ENCODE measurements at regions not wholly inside any gene's neighbourhood (a gene's known extent, or its start where the extent isn't known, plus 50 kb on each side); places are given as distances from the start of the nearest gene placed in this dataset.

DNA sequence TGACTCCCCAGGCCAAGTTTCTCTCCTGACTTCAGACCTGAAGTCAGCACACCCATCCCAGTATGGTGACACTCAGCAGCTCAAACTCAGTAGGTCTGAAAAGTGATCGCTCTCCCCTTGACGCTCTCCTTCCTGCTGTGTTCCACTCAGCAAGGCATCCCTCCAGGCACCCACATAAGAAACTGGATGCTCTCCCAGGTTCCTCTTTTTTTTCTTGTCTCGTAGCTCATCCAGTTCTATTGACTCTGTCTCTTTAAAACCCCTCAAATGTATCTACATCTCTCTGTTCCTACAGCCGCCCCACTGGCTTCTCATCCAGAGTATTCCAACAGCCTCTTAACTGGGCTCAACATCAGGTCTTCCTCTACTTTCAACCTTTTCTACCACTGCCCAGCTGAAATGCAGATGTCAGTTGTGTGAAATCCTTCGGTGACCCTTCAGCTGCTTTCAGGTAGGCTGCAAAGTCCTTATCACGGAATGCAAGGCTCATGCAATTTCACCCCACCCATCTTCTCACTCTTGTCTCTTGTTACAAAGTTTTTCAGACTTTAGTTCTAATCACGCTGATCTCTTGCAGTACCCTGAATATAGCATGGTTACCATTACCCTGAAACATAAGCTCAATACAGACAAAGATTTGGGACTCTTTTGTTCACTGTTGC, 286.2 kb upstream of the POU3F1 start:
- DNase-seq (ENCODE audit: low read depth), result no peak

DNA sequence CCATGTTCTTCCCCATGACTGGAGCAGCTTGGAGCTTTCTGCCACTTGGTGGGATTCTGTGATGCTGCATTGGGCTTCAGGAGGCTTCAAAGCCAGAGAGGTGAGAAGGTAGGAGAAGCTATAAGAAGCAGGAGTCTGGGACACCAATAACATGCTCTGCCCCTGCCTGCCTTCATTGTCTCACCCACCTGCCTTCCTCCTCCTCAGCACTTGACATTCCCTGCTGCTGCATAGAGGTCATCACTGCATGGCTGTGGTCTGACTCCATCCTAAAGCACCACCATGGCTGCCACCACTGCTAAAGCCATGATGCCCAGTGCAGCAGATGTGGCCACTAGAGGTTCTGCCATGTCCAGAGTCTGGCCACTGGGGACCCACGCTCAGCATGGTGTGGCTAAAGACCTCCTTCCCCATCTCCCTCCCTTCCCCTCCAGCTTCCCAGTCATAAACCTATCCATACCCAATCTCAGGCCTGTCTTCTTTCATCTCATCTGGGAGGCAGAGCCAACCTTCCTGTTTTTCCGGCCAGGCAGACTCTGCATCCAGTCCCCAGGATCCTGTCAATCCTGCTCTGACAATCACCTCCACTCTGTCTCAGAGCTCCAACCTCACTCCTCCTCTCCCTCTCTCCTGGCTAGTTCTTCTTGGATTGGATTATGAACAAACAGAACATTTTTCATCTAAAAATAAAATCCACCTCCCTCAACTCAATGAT, 285.1 kb upstream of the POU3F1 start:
- DNase-seq (ENCODE audit: low read depth), result no peak

DNA sequence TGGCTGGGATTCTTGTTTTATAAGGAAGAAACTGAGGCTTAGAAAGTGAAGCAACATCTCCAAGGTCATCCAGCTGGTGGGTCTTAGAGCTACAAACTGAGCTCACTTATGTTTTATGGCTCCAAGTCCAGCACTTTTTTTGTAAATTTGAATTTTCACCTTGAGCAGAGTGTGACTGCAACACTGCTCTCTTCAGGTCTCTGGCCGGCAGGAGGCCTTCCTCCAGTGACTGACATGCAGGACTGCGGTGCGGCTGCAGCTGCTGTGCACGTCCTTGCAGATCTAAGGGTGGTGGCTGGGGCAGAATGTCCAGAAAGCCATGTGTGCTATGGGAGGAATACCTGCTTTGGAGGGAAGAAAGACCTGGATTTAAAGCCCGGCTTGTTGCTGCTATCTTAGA, 284.2 kb upstream of the POU3F1 start:
- DNase-seq (ENCODE audit: low read depth), result no peak

DNA sequence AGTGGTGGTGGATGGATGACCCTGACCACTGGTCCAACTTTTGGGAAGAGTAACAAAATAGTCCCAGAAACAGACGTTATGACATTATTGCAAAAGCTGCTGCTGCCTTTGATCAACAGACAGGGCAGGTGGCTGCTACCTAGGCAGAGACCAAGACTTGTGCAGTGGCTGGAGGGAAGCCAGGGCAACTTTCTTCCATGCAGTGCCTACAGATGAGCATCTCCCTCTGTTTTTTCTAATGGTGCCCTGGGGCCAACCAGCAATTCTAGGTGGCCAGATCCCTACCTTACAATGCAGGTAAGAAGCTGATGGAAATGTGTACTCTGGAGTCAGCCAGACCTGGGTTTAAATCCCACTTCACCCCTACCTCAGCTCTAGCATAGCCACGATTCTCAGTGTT, 283.1 kb upstream of the POU3F1 start:
- no peak for DNase-seq (ENCODE audit: low read depth)

DNA sequence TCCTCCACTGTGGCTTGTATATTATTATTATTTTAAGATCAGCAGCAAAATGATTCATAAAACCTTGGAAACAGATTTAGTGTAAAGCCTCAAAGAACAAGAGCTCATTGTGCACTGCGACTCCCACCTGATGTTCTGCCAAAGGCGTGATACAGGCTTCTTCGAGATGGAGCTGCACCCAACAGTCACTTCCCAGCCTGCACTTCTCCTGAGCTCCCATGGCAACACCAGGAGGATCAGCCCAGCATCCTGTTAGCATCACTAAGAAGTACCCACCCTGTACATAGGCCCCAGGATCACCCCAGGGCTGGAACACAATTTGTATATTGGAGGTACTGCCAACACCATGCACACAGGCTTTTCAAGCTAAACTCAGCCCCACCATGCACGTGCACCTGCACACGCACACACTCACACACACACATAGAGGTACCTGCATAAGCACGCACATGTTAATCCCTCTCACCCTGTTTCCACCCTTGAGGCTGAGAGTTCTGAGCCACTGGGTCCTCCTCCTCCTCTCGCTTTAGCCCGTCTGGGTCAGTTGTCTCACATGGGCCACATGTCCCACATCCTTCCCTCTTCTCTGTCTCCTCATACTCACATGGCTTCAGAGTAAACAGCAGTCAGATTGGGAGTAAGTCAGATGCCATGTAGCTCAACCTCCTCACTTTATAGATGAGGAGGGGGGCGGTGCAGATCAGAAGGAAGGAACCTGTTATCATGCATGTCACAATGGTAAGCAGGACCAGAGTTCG, 281.9 kb upstream of the POU3F1 start:
- no peak for DNase-seq (ENCODE audit: low read depth)

DNA sequence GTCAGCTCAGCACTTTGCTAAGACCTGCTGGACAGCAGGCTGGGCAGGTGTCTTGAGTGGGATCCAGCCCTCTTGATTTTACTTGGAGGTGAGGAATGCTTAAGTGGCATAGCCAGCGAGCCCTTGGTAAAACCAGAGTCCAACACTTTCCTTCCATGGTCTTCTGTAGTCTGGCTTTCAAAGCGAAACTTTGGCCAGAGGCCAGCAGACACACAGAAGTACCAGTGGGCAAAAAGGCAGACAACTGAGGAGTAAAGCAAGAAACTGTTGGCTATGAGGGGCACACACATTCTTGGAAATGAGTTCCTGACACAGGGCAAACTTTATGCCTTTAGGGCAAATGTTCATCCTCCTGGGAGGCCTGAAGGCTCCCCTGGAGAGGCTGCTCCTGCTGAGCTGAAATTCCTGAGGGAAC, 281.0 kb upstream of the POU3F1 start:
- no peak for DNase-seq (ENCODE audit: low read depth)

DNA sequence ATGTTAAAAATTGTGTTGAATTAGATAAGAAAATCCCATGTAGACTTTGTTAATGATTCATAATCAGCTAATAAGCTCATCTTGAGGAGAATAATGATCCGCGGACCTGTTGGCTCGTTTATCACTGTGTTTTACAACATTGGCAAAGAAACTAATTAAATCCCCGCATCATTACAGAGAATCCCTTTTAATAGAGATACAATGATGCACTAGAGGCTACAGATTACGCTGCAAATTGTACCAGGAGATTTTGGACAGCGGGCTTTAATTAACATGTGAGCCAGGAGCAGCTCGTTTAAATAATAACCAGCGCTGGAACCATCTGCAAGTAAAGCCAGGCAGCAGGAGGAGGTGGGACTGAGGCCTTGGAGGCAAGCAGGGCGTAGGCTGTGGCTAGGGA, 280.3 kb upstream of the POU3F1 start:
- DNase-seq (ENCODE audit: low read depth), result no peak

DNA sequence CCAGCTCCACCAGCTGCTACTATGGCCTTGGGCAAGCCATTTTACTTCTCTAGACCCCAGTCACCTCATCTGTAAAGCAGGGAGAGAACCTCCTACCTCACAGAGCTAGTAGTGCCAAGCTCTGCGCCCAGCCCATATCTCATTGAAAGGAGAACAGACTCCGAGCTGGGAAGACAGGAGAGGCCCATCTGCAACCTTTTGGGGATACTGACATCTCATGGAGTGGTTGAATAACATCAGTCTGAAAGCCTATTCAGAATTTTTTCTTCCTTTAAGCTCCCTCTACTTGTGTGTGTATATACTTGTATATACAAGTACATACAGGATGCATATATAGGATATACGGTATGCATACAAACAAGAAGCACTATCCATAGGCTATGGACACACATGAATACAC, 279.5 kb upstream of the POU3F1 start:
- no peak for DNase-seq (ENCODE audit: low read depth)

DNA sequence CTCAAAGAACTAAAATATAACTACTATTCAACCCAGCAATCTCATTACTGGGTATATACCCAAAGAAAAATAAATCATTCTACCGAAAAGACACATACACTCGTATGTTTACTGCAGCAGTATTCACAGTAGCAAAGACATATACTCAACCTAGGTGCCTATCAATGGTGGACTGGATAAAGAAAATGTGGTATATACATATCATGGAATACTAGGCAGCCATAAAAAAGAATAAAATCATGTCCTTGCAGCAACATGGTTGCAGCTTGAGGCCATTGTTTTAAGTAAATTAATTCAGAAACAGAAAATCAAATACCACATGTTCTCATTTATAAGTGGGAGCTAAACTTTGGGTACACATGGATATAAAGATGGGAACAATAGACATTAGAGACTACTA, 266.2 kb upstream of the POU3F1 start:
- no peak for DNase-seq (ENCODE audit: low read depth)

DNA sequence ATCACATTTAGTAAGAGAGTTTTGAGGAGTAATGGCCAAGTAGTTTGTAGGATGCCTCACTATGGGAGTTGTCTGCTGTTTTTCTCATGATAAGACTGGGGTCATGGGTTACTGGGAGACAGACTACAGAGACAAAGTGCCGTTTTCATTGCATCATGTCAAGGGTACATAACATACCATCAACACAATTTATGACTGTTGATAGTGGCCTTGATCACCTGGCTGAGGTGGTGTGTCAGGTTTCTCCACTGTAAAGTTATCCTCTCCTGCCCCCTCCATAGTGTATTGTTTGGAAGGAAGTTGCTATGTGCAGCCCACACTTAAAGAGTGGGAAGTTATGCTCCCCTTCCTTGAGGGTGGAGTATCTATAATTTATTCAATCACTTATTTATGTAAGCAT, 263.5 kb upstream of the POU3F1 start:
- DNase-seq (ENCODE audit: low read depth), result no peak

DNA sequence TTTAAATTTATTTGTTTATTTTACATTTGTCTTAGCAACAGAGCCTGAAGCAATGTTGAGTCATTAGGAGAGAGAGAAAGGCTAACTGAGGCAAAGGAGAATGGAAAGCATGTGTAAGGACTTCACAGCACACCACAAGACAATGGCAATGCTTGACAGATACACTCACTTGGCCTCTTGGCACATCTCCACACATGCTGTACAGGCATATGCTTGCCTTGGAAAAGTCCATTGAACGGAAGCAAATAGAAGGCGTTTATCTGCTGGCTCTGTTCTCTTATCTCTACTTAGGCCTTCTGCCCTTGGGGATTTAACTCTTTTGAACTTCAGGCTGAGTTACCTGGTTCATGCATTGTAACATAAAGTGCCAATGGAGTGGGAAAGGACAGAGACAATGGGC, 262.2 kb upstream of the POU3F1 start:
- peak; percentile 79 for DNase-seq (ENCODE audit: low read depth)

DNA sequence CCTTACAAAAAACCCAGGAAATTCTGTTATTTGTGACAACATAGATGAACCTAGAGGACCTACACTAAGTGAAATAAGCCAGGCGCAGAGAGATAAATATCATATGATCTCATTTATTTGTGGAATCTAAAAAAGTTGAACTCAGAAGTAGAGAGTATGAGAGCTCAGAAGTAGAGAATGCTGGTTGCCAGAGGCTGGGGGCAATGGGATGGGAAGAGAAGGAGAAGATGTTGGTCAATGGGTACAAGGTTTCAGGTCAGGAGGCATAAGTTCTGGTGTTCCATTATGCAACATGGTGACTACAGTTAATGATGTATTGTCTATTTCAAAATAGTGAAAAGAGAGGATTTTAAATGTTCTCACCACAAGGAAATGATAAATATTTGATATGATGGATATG, 259.1 kb upstream of the POU3F1 start:
- DNase-seq (ENCODE audit: low read depth), result no peak

DNA sequence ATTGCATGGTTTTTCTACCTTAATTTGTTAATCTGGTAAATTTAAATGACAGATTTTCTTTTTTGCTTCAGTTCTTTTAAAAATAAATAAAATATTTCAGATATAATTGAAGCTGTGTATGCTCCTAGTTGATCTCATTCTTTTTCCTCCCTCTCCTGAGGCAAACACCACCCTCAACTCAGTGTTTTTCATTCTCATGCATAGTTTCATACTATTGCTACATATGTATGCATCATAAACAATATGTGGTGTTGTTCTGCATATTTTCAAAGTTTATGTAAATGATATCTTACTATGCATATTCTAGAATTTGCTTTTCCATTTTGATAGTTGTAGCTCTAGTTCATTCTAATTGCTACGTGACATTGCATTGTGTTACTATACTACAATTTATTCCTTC, 257.2 kb upstream of the POU3F1 start:
- DNase-seq (ENCODE audit: low read depth), result no peak

DNA sequence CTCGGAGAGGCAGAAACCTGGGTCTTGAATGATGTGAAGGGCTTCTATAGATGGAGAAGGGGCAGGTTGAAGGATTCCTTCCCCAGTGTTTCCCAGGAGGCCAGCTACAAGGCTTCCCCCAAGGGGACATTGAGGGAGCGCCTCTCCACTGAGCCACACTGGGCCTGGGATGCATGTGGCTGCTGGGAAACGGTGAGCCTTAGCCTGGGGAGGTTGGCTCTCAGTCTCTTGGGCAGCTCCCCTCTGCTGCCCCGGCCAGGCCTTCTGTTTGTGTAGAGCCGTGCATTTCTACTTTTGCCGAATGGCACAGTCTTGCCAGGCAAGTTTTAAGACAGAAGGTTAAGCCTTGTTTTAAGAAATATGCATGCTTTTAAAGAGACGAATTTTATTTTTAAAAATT, 254.4 kb upstream of the POU3F1 start:
- no peak for DNase-seq (ENCODE audit: low read depth)

DNA sequence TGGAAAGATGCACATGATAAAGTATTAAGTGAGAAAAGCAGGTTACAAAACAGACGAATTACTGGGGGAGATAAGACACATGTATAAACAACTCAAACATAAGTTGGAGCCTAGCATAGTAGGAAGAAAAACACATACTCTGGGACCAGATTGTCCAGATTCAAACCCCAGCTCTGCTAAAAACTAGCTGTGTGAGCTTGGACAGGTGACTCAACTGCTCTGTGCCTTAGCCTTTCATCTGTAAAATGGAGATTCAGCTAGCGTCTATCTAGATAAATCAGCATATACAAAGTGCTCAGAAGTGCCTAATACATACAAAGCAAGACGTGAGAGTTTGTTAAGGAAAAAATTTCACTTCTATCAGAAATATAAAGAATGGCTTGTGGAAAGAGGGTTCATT, 254.0 kb upstream of the POU3F1 start:
- no peak for DNase-seq (ENCODE audit: low read depth)

DNA sequence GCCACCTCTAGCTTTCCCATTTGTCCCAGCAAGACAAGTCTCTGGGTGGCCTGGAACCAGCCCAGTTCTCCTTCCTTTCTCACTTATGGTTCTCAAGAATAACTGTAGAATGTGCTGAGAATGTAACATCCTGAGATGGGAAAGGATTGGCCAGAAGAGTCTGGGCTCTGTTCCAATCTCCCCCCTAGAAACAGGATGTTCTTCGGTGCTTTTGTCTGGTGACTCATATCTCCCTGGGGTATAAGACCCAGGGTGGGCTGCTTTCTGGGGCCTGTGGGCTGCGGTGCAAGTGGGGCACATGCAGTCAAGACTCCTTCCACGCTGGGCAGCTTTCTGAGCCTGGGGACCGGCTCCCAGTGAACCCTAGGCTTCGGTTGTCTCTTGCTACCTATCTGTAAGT, 251.2 kb upstream of the POU3F1 start:
- peak; percentile 20 for DNase-seq (ENCODE audit: low read depth)

DNA sequence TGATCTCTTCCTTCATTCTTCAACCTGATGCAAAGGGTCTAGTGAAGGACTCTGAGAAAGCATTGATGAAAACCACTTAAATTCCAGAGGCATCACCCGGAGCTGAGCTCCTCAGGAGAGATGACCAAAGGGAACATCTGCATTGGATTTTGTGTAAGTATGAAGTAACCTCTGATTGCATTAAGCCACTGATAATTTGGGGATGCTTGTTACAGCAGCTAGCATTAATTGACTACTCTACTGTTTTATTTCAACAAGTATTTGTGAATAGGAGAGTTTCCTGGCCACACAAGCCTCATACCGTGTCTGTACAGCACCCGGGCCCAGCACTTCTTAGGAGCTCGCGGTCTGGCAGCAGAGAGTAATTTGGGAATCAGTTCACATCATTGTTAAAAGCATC, 250.7 kb upstream of the POU3F1 start:
- no peak for DNase-seq (ENCODE audit: low read depth)

DNA sequence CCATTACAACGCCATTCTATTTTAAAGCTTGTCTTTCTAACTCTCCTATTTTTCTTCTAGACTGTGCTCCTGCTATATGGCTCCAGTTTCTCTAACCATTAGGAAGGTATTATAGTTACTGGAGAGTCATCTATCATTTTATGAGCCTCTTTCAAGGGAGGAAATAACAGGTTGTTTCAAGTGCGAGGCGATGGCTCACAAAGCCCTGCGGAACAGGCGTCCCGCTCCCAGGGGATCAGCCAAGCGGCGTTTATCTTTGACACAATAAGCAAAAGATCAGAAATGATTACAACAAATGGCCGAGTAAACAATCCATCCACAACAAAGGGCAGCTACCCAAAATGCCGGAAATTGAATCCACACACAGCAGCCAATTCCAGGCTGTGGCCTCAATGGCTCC, 249.5 kb upstream of the POU3F1 start:
- DNase-seq (ENCODE audit: low read depth), result no peak

DNA sequence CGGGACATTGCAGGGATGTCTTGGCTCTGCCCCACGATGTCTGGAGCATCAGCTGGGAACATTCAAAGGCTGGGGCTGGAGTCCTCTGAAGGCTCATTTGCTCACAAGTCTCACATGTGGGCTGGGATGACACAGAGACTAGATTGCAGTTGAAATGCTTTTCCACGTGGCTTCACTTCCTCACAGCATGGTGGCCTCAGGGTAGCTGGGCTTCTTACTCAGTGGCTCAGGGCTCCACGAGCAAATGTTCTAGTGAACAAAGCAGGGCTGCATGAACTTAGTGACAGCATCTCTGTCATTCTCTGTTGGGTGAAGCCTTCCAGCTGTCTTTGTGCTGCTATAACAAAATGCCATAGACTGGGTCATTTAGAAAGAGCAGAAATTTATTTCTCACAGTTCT, 247.0 kb upstream of the POU3F1 start:
- peak; percentile 16 for DNase-seq (ENCODE audit: low read depth)

DNA sequence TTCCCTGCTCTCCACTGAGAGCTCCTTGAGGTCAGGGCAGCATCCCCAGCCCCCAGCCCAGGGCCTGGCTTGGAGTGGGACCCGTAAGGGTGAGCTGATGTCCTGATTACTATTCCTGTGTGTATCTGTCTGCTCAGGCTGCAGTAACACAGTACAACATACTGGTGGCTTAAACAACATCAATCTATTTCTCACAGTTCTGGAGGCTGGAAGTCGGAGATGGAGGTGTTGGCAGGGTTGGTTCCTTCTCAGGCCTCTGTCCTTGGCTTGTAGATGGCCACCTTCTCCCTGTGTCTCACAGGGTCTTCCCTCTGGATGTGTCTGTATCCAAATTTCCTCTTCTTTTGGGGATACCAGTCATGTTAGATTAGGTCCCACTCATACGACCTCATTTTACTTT, 246.4 kb upstream of the POU3F1 start:
- DNase-seq (ENCODE audit: low read depth), result no peak

DNA sequence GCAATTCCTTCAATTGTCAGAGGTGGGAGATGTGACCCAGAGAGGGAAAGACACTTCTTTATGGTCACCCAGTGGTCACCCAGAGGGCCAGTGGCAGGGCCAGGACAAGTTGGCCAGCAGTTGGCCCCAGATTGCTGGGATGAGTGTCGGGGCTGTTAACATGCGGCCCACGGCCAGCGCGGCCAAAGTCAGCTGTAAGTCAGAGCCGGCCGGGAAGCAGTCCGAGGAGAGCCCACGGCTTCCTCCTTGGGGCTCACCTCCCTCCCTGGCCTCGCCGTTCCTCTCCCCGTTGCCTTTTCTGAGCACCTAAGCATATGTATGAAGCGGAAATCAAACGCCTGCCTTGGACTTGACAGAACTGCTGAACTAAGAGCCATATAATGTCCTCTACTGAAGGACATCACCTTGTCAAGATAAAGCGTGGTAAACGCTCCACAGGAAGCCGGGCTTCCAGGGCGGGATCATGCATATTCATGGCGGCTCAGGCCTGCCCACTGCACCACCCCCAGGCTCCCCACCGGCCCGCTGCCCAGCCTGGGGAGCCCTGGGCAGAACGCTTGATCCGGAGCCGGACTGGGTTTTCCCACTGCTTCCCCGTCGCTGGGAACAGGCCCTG, 245.4 kb upstream of the POU3F1 start:
- no peak for DNase-seq (ENCODE audit: low read depth)

DNA sequence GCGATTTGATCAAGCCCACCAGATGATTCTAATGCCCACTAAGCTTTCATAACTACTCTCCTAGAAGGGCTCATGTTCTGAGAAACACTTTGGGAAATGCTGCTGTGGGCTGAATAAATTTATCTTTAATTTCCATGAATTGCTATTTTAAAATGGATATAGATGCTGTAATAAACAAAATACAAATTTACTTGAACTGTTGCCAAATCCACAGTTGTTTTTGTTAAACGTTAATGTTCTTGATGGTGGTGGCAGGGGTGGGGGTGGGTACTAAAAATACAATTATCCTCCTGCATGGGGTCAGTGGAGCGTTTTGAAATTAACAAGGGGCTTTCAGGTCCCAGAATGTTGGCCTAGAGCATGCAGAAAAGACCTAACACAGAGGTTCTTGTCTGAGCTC, 244.7 kb upstream of the POU3F1 start:
- no peak for DNase-seq (ENCODE audit: low read depth)

DNA sequence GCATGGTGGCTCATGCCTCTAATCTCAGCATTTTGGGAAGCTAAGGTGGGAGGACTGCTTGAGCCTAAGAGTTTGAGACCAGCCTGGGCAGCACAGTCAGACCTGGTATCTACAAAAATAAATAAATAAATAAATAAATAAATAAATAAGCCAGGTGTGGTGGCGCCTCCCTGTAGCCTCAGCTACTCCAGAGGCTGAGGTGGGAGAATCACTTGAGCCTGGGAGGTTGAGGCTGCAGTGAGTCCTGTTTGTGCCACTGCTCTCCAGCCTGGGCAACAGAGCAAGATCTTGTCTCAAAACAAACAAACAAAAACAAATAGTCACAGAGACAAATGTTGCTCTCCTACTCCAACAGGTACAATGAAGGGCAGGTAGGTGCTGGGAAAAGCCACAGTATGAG, 242.4 kb upstream of the POU3F1 start:
- no peak for DNase-seq (ENCODE audit: low read depth)

All from RPMI7951 (cell line).